SK-N-MC (cell line): ENCODE measurements at regions not wholly inside any gene's neighbourhood (a gene's known extent, or its start where the extent isn't known, plus 50 kb on each side); places are given as distances from the start of the nearest gene placed in this dataset.

Source experiments
- EZH2 ChIP-seq: fragments of 200-600 bp; sonication (generic); IDR thresholded peaks from one replicate; pipeline ENCODE4 v1.6.1; 2017; ENCODE audit warnings: antibody characterized with exemption
- FOXP2 ChIP-seq: optimal IDR thresholded peaks from 2 replicates; pipeline ENCODE3; 2011; ENCODE audit warnings: mild to moderate bottlenecking, moderate library complexity; ENCODE audit not compliant: insufficient read depth; ENCODE audit errors: extremely low read length, control extremely low read depth
- POLR2AphosphoS5 ChIP-seq: IDR thresholded peaks from 2 replicates; pipeline ENCODE4 v1.6.1; 2012; ENCODE audit warnings: mild to moderate bottlenecking, low read depth, low read length, borderline replicate concordance

DNA sequence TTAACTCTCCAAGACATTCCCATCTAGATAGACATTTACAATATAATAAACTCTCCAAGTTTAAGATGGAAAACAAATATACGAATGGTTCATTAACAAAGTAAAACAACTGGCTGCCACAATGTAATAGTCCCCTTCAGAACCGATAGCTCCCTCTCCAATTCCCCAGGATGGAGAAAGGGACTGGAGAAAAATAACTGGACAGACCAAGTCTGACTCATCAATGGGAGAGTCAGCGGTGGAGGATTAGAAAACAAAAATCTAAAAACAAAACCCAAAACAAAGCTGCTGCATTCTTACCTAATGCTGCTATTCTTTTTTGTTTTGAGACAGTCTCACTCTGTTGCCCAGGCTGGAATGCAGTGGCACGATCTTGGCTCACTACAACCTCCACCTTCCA, 468.1 kb downstream of the SHQ1 start:
- no peak for TF ChIP-seq EZH2
- no peak for TF ChIP-seq POLR2AphosphoS5
- TF ChIP-seq FOXP2: no peak
